ENCODE measurements at regions not wholly inside any gene's neighbourhood (a gene's known extent, or its start where the extent isn't known, plus 50 kb on each side); places are given as distances from the start of the nearest gene placed in this dataset.

DNA sequence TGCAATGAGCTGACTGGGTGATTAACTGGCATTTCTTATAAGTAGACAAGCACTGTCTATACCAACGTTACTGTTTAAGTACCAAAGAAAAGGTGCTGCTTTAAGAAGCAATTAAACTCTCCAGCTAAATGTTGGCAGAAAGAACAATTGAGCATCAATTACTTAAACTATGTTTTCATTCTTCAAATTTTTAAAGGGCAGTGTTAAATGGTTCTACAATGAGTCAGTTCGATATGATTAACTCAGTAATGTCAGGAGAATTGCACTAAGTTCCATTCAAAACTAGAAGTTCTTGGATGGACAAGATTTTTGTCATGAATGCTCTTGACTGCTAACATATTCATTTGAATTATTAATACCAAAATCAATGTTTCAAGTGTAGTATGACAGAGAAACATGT is 593.7 kb downstream of the DNAH5 start:
- Histone ChIP-seq H2AFZ (ENCODE audit: low read length) (no peak overlapping the region), H3K79me2 (ENCODE audit: insufficient read depth, low read length) (no peaks in the 10 kb centered on the region), H4K20me1 (ENCODE audit: control insufficient read depth, insufficient read depth, insufficient read length) (no peaks in the 10 kb centered on the region), H4K91ac (ENCODE audit: insufficient read length, low read depth, low read length) (no peak overlapping the region), H3T11ph (ENCODE audit: low read length) (no peak overlapping the region), H3K23me2 (ENCODE audit: insufficient read length, low read depth, low read length, poor library complexity, severe bottlenecking) (no peaks in the 10 kb centered on the region), H2BK5ac (ENCODE audit: insufficient read length, low read length) (no peak overlapping the region), H3K14ac (ENCODE audit: insufficient read depth, low read length) (no peak overlapping the region), H3K4ac (ENCODE audit: low read depth, low read length) (no peak overlapping the region), H2BK15ac (ENCODE audit: low read depth, low read length) (no peak overlapping the region), H3K79me1 (ENCODE audit: insufficient read depth, low read depth, low read length, poor library complexity, severe bottlenecking) (no peaks in the 10 kb centered on the region), H3K9me3 (ENCODE audit: control insufficient read depth, low read depth, low read length) (no peaks in the 10 kb centered on the region), H3K56ac (ENCODE audit: insufficient read length, low read depth, low read length) (no peak overlapping the region), H3K4me1 (ENCODE audit: insufficient read depth, low read length) (no peaks in the 10 kb centered on the region; the same call in 1 of the 2 replicates), H3K27me3 (ENCODE audit: insufficient read depth, low read length) (no peaks in the 10 kb centered on the region), H2BK20ac (ENCODE audit: low read depth, low read length, poor library complexity, severe bottlenecking) (no peak overlapping the region), H3K4me2 (ENCODE audit: insufficient read depth, insufficient read length, low read length) (no peak overlapping the region), H2BK120ac (ENCODE audit: low read depth, low read length, poor library complexity, severe bottlenecking) (no peak overlapping the region), H3K9ac (ENCODE audit: extremely low read depth, insufficient read length, low read length) (no peak overlapping the region), H3K18ac (ENCODE audit: insufficient read length, low read depth, low read length) (no peak overlapping the region), H4K5ac (ENCODE audit: insufficient read length, low read depth, low read length) (no peak overlapping the region), H2AK5ac (ENCODE audit: insufficient read length, low read length) (no peak overlapping the region), H4K8ac (replicated peaks; ENCODE audit: insufficient read length, low read depth, low read length) (no peak overlapping the region), H3K23ac (ENCODE audit: insufficient read length, low read depth, low read length) (no peak overlapping the region), H2BK12ac (ENCODE audit: insufficient read length, low read depth, low read length) (no peak overlapping the region), H3K27ac (ENCODE audit: insufficient read length, low read depth, low read length) (no peak overlapping the region)
- TF ChIP-seq, protein P1, sequence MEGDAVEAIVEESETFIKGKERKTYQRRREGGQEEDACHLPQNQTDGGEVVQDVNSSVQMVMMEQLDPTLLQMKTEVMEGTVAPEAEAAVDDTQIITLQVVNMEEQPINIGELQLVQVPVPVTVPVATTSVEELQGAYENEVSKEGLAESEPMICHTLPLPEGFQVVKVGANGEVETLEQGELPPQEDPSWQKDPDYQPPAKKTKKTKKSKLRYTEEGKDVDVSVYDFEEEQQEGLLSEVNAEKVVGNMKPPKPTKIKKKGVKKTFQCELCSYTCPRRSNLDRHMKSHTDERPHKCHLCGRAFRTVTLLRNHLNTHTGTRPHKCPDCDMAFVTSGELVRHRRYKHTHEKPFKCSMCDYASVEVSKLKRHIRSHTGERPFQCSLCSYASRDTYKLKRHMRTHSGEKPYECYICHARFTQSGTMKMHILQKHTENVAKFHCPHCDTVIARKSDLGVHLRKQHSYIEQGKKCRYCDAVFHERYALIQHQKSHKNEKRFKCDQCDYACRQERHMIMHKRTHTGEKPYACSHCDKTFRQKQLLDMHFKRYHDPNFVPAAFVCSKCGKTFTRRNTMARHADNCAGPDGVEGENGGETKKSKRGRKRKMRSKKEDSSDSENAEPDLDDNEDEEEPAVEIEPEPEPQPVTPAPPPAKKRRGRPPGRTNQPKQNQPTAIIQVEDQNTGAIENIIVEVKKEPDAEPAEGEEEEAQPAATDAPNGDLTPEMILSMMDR (conservative IDR thresholded peaks at IDR 0.05), result no peak
- H3K4me3 Mint-ChIP-seq, result no peak overlapping the region
- WGBS (ENCODE audit: extremely low coverage, insufficient read length, low lambda C conversion rate), result no CpG with 5 or more reads among the region's 2 CpGs
- no peaks in the 10 kb centered on the region for H3K4me1 Mint-ChIP-seq
- no peaks in the 10 kb centered on the region; a peak in 1 of 5 replicates for H3K9me3 Mint-ChIP-seq
- 0 out of 7 replicates have a peak, but pooled peaks cover 0 to 2% (median 0%) of the 10 kb centered on the region in 3 experiments for H3K36me3 Mint-ChIP-seq (ENCODE audit: insufficient read depth in 1 of 3, low read depth in 3 of 3)
- no peak overlapping the region for H3K27ac Mint-ChIP-seq
- no peaks in the 10 kb centered on the region for H3K27me3 Mint-ChIP-seq (ENCODE audit: low read depth)
- no peak for DNase-seq
